H1 (cell line): ENCODE measurements at regions not wholly inside any gene's neighbourhood (a gene's known extent, or its start where the extent isn't known, plus 50 kb on each side); places are given as distances from the start of the nearest gene placed in this dataset.

Experiments used
- CTCF ChIA-PET: fragments of 300-600 bp; sonication (Branson Sonifier 250); formaldehyde crosslinking; loops from one replicate; lab custom pipeline; 2021; ENCODE audit not compliant: partially characterized antibody; lab: Charles Lee
- POLR2A ChIA-PET: fragments of 300-600 bp; sonication (Branson Sonifier 250); formaldehyde crosslinking; loops from one replicate; lab custom pipeline; 2021; ENCODE audit warnings: inconsistent platforms; ENCODE audit not compliant: partially characterized antibody; lab: Charles Lee
- DNase-seq, 2 experiments: peaks; one replicate each; pipeline versions ENCODE4 v3.0.0 to v3.0.0-alpha.2; 2010 to 2022; ENCODE audit warnings: low spot score in 2 of 2, low read depth in 1 of 2, mixed read lengths in 1 of 2
- FAIRE-seq: peaks from 2 replicates; lab custom pipeline; 2011; peaks lifted over from hg19 to GRCh38; lab: Jason Lieb, UNC
- H2AFZ ChIP-seq: 2 replicates; pipeline ENCODE4 v1.8.1; 2012; ENCODE audit warnings: low read length, inconsistent platforms
- H2AK5ac ChIP-seq: 2 replicates; pipeline ENCODE4 v1.6.1; 2013; ENCODE audit warnings: low read depth, low read length
- H2BK120ac ChIP-seq: replicated peaks from 2 replicates; pipeline ENCODE3; 2013; ENCODE audit warnings: low read depth, low read length, inconsistent platforms
- H2BK12ac ChIP-seq: 2 replicates; pipeline ENCODE4 v1.6.1; 2013; ENCODE audit warnings: low read depth, low read length
- H2BK15ac ChIP-seq: 2 replicates; pipeline ENCODE4 v1.6.1; 2013; ENCODE audit warnings: low read length
- H2BK20ac ChIP-seq: 2 replicates; pipeline ENCODE4 v1.6.1; 2013; ENCODE audit warnings: low read length
- H2BK5ac ChIP-seq: 2 replicates; pipeline ENCODE4 v1.6.1; 2013; ENCODE audit warnings: low read depth, low read length
- H3K14ac ChIP-seq: 2 replicates; pipeline ENCODE4 v1.6.1; 2013; ENCODE audit warnings: inconsistent platforms; ENCODE audit not compliant: insufficient read length
- H3K18ac ChIP-seq: 2 replicates; pipeline ENCODE4 v1.6.1; 2013; ENCODE audit warnings: low read length; ENCODE audit errors: extremely low read depth
- H3K23ac ChIP-seq: 2 replicates; pipeline ENCODE4 v1.6.1; 2013; ENCODE audit warnings: inconsistent platforms; ENCODE audit not compliant: insufficient read length
- H3K23me2 ChIP-seq: 2 replicates; pipeline ENCODE4 v1.6.1; 2013; ENCODE audit warnings: low read depth, low read length
- H3K27ac ChIP-seq: 2 replicates; pipeline ENCODE4 v1.6.1; 2011; ENCODE audit warnings: low read depth, low read length, inconsistent platforms
- H3K27me3 ChIP-seq, 4 experiments: replicated peaks in 1 of 4; 1 replicate in 1 of 4; 2 replicates in 3 of 4; pipeline versions ENCODE4 v1.6.1 to v1.8.1; 2011 to 2013; ENCODE audit warnings: low read length in 3 of 4, mild to moderate bottlenecking in 3 of 4, inconsistent platforms in 2 of 4, mixed read lengths in 2 of 4, moderate library complexity in 1 of 4; ENCODE audit not compliant: control insufficient read depth in 3 of 4, insufficient read depth in 3 of 4; ENCODE audit errors: extremely low read depth in 1 of 4
- H3K36me3 ChIP-seq, 4 experiments: 2 replicates each; pipeline versions ENCODE4 v1.6.1 to v1.8.1; 2011 to 2013; ENCODE audit warnings: mild to moderate bottlenecking in 4 of 4, low read length in 3 of 4, moderate library complexity in 2 of 4, control low read depth in 1 of 4, inconsistent platforms in 1 of 4; ENCODE audit not compliant: insufficient read depth in 4 of 4, control insufficient read depth in 2 of 4
- H3K4ac ChIP-seq: replicated peaks from 2 replicates; pipeline ENCODE3; 2013; ENCODE audit warnings: low read length, low read depth, mixed read lengths, inconsistent platforms; ENCODE audit not compliant: insufficient read length
- H3K4me1 ChIP-seq, 4 experiments: replicated peaks in 1 of 4; 1 replicate in 1 of 4; 2 replicates in 3 of 4; pipeline versions ENCODE4 v1.6.1 to v1.8.1; 2011 to 2013; ENCODE audit warnings: low read length in 3 of 4, inconsistent platforms in 2 of 4, mixed read lengths in 1 of 4; ENCODE audit not compliant: insufficient read depth in 4 of 4, control insufficient read depth in 3 of 4
- H3K4me2 ChIP-seq, 2 experiments: 2 replicates each; pipeline versions ENCODE4 v1.6.1 to v1.8.1; 2011 to 2013; ENCODE audit warnings: low read depth in 2 of 2, low read length in 2 of 2, control low read depth in 1 of 2, inconsistent platforms in 1 of 2, mild to moderate bottlenecking in 1 of 2; ENCODE audit not compliant: insufficient read depth in 1 of 2
- H3K4me3 ChIP-seq, 4 experiments: fragments of 200-600, 300-600 bp in 1 of 4; sonication (generic), shearing (Covaris generic), sonication (Bioruptor Twin) in 1 of 4; 2 replicates each; pipeline versions ENCODE4 v1.5.1 to v1.8.1; 2011 to 2016; ENCODE audit warnings: low read length in 4 of 4, low read depth in 3 of 4, control low read depth in 2 of 4, inconsistent platforms in 2 of 4, mild to moderate bottlenecking in 2 of 4, mixed read lengths in 1 of 4, moderate library complexity in 1 of 4; ENCODE audit not compliant: insufficient read depth in 2 of 4; ENCODE audit errors: extremely low read depth in 1 of 4
- H3K56ac ChIP-seq: replicated peaks from 2 replicates; pipeline ENCODE3; 2013; ENCODE audit warnings: low read depth, mild to moderate bottlenecking, mixed read lengths, low read length, inconsistent platforms; ENCODE audit not compliant: insufficient read length
- H3K79me1 ChIP-seq: 2 replicates; pipeline ENCODE4 v1.6.1; 2013; ENCODE audit warnings: low read depth, low read length, control low read depth
- H3K79me2 ChIP-seq, 2 experiments: 2 replicates each; pipeline versions ENCODE4 v1.6.1 to v1.8.1; 2012 to 2013; ENCODE audit warnings: low read length in 2 of 2, mild to moderate bottlenecking in 2 of 2, inconsistent platforms in 1 of 2; ENCODE audit not compliant: insufficient read depth in 2 of 2, control insufficient read depth in 1 of 2
- H3K9ac ChIP-seq, 4 experiments: replicated peaks in 1 of 4; 1 replicate in 1 of 4; 2 replicates in 3 of 4; pipeline versions ENCODE4 v1.6.1 to v1.8.1; 2011 to 2013; ENCODE audit warnings: low read depth in 3 of 4, low read length in 3 of 4, control low read depth in 2 of 4, mild to moderate bottlenecking in 2 of 4, moderate library complexity in 2 of 4, inconsistent platforms in 1 of 4; ENCODE audit errors: extremely low read depth in 1 of 4
- H3K9me3 ChIP-seq, 2 experiments: 2 replicates each; pipeline versions ENCODE4 v1.6.1 to v1.8.1; 2012 to 2013; ENCODE audit warnings: mild to moderate bottlenecking in 2 of 2, moderate library complexity in 2 of 2, control low read depth in 1 of 2, inconsistent platforms in 1 of 2, low read depth in 1 of 2, low read length in 1 of 2, mixed read lengths in 1 of 2; ENCODE audit not compliant: insufficient read depth in 2 of 2
- H4K20me1 ChIP-seq, 2 experiments: replicated peaks in 1 of 2; 2 replicates each; pipeline versions ENCODE3 to v1.8.1; 2011 to 2013; ENCODE audit warnings: inconsistent platforms in 2 of 2, low read length in 2 of 2, mild to moderate bottlenecking in 1 of 2; ENCODE audit not compliant: insufficient read depth in 2 of 2, control insufficient read depth in 1 of 2
- H4K5ac ChIP-seq: 2 replicates; pipeline ENCODE4 v1.6.1; 2013; ENCODE audit warnings: low read length, low read depth, mixed read lengths, inconsistent platforms; ENCODE audit not compliant: insufficient read length
- H4K8ac ChIP-seq: 2 replicates; pipeline ENCODE4 v1.8.0; 2013; ENCODE audit warnings: mild to moderate bottlenecking, moderate library complexity, low read length, inconsistent platforms; ENCODE audit not compliant: insufficient read depth; ENCODE audit errors: extremely low read depth
- H4K91ac ChIP-seq: replicated peaks from 2 replicates; pipeline ENCODE3; 2013; ENCODE audit warnings: low read length, mixed read lengths, inconsistent platforms; ENCODE audit not compliant: insufficient read length
- EP300 ChIP-seq, 2 experiments: IDR thresholded peaks; 1 replicate in 1 of 2; 2 replicates in 1 of 2; pipeline ENCODE4 v1.6.1; 2011 to 2012; ENCODE audit warnings: low read depth in 2 of 2, low read length in 2 of 2, mild to moderate bottlenecking in 2 of 2, borderline replicate concordance in 1 of 2, inconsistent platforms in 1 of 2, moderate library complexity in 1 of 2
- YY1 ChIP-seq: IDR thresholded peaks from 2 replicates; pipeline ENCODE4 v1.6.1; 2011; ENCODE audit warnings: low read depth, mild to moderate bottlenecking, low read length
- TF ChIP-seq, protein P1 (sequence below): IDR thresholded peaks from 2 replicates; pipeline ENCODE4 v1.6.1; 2011; ENCODE audit warnings: low read length, improper control_type of control experiment

DNA sequence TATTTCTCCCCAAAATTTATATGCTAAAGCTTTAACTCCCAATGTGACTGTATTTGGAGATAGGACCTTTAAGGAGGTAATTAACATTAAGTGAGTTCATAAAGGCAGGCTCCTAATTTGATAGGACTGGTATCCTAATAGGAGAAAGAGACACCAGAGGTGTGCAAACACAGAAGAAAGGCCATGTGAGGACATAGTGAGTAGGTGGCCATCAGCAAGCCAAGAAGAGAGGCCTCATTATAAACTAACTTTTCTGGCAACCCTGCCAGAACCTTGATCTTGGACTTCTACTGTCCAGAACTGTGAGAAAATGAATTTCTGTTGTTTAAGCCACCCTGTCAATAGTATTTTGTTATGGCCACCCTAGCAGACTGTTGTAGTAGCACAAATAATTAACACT lies 177.9 kb upstream of the FUT9 start:
- no peak overlapping the region for H4K5ac ChIP-seq
- no peak overlapping the region for H3K4me2 ChIP-seq
- H3K4me3 ChIP-seq: no peak overlapping the region
- no peaks in the 10 kb centered on the region for H4K20me1 ChIP-seq
- no peaks in the 10 kb centered on the region for H3K27me3 ChIP-seq
- H3K27ac ChIP-seq: no peak overlapping the region
- no peak overlapping the region for H3K14ac ChIP-seq
- no peaks in the 10 kb centered on the region for H3K79me2 ChIP-seq
- no peak overlapping the region for H2BK20ac ChIP-seq
- H3K36me3 ChIP-seq: no peaks in the 10 kb centered on the region
- H3K79me1 ChIP-seq: no peaks in the 10 kb centered on the region
- no peak overlapping the region for H2BK12ac ChIP-seq
- H3K23me2 ChIP-seq: no peaks in the 10 kb centered on the region
- FAIRE-seq (no peak), DNase-seq (no peak)
- H3K23ac ChIP-seq: no peak overlapping the region
- H4K91ac ChIP-seq: no peak overlapping the region
- no peak overlapping the region for H3K9ac ChIP-seq
- CTCF ChIA-PET: no interaction called here
- no peak overlapping the region for H3K18ac ChIP-seq
- POLR2A ChIA-PET: no interaction called here
- no peaks in the 10 kb centered on the region for H3K9me3 ChIP-seq
- H3K56ac ChIP-seq: no peak overlapping the region
- H2BK5ac ChIP-seq: no peak overlapping the region
- TF ChIP-seq, protein P1, sequence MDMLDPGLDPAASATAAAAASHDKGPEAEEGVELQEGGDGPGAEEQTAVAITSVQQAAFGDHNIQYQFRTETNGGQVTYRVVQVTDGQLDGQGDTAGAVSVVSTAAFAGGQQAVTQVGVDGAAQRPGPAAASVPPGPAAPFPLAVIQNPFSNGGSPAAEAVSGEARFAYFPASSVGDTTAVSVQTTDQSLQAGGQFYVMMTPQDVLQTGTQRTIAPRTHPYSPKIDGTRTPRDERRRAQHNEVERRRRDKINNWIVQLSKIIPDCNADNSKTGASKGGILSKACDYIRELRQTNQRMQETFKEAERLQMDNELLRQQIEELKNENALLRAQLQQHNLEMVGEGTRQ: no peak
- TF ChIP-seq EP300 (IDR thresholded peaks at IDR 0.05; ENCODE audit: borderline replicate concordance in 1 of 2, low read depth in 2 of 2, low read length in 2 of 2): no peak
- TF ChIP-seq YY1: no peak
- H2BK15ac ChIP-seq: no peak overlapping the region
- no peak overlapping the region for H2AK5ac ChIP-seq
- H2AFZ ChIP-seq: no peak overlapping the region
- no peaks in the 10 kb centered on the region for H3K4me1 ChIP-seq
- H3K4ac ChIP-seq: no peak overlapping the region
- no peak overlapping the region for H4K8ac ChIP-seq
- no peak overlapping the region for H2BK120ac ChIP-seq
